Activated CD8-positive, alpha-beta memory T cell treated with anti-CD3 and anti-CD28 coated beads for 1 hour (primary cell): ENCODE measurements at regions not wholly inside any gene's neighbourhood (a gene's known extent, or its start where the extent isn't known, plus 50 kb on each side); places are given as distances from the start of the nearest gene placed in this dataset.
"Not testable (repeated sequence)": the region's sequence is repeated elsewhere in the genome, so short reads cannot be mapped to it uniquely, and the experiment has no call there.

Experiments
- DNase-seq, 2 donors: peaks; one replicate each; pipeline ENCODE4 v3.0.0-alpha.2; 2020; ENCODE audit warnings: low read depth in 1 of 2; ENCODE audit errors: extremely low read depth in 1 of 2

GRCh38 chr15:39501366-39502081 is 79.4 kb upstream of the THBS1 start:
- DNase-seq = no peak

GRCh38 chr15:39502082-39502447 is 78.8 kb upstream of the THBS1 start:
- no peak for DNase-seq

DNA sequence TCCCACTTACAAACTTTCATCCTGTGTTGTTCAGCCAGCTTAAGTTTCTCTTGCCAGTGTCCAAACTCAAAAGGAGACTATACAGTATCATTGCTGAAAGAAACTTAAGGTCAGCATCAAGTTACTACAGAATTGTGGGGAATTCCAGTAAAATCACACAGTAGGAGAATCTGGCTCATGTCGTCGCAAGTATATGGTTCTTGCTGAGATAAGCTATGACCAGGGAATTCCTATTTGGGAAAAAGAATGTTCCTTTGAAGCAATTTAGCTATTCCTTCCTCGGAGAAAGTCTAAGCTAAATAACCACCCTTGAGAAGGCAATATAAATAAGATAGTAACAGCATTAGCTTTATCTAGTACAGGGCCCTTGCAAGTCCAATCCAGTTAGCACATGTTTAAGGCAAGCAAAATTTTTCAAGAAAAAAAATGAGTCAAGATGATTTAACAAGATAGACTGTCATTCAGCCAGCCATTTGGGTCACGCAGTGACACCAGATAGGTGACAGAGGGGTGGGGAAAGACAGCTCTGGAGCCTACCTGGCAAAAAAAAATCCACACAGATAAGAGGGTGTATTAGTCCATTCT is 78.2 kb upstream of the THBS1 start:
- DNase-seq = no peak

DNA sequence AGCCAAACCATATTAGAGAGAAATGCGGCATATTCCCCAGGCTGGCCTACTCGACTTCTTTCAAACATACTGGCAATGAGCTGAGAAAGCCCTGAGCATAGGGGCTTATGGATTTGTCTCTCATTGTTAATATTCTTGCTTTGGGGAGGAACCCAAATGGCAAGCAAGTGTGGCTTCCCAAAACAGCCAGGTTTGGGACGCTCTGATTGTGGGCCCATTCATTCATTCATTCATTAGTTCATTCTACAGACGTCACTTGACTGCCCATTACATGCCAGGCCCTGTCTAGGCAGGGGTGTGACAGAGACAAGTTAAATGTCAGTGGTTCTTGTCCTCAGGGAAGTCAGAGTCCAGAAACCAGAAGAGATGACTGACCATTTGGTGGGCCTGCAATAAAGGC is 77.4 kb upstream of the THBS1 start:
- DNase-seq = no peak

GRCh38 chr15:39504808-39505207 is 76.1 kb upstream of the THBS1 start:
- DNase-seq = no peak

DNA sequence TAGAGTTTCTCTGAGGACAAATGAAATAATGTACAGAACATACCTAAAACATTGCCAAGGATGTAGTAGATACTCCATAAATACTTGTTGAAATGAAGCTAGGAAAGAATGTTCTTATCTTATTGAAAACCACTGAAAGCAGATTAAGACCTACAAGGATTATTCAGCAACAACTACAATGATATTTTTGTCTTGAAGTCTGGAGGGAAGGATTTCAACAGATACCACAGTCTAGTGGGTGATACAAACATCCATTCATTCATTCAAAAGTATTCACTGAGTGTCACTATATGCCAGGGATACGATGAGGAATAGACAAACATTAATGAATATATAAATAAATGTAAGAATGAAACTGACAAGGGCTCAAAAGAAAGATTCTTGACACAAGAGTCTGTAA is 74.7 kb upstream of the THBS1 start:
- no peak for DNase-seq

- DNase-seq = no peak
These were observed 72.3 kb upstream of the THBS1 start for GRCh38 chr15:39508536-39508935.

DNA sequence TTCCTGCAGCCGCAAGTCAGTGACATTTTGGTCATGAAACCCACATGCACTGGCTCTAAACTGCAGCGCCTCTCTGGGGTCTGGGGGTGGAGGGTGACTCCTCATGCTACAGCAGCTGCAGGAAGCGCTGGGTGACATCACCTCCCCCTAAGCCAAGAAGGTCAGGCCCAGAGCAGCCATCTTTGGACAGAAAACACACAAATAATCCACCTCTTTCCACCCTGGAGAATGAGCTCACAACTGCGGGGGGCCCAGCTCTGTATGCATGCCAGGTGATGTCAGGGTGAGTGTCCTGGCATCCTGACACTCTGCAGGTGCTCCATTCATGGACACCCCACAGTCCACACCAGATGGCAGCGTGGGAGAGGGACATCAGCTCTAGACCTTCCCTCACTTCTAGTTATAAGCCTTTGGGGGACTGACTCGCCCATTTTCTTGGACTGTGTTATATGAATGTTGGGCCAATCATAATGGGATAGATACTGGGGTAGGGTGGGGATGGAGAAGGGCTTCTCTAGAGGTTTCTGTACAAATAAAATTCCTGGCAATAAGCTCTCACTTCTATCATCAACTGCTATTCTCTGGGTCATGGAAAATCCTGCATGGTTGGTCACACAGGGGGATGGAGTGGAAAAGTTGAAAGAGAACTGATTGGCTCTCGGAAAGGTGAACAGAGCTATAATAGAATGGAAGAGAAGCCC is 70.7 kb upstream of the THBS1 start:
- no peak for DNase-seq

- no peak for DNase-seq
These were observed 69.6 kb upstream of the THBS1 start for GRCh38 chr15:39511000-39511915.

- no peak for DNase-seq
These were observed 69.0 kb upstream of the THBS1 start for GRCh38 chr15:39511916-39512260.

DNA sequence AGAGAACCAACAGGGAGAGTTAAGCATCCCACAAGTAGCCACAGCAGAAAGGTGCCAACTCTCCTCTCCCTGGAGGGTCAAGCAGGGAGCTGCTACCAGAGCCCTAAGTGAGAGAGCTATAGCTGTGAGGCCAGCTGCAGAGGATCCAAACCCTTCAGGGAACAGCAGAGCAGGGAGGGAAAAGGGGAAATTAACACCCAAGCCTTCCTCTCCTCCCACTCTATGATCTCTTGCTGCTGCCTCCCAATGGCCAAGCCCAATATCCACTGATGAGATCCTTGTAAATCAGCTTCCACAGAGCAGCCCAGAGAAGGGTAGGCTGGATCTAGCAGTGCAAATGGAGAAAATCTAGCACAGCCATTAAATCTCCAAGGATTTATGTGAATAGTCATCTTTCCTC is 68.2 kb upstream of the THBS1 start:
- no peak for DNase-seq

DNA sequence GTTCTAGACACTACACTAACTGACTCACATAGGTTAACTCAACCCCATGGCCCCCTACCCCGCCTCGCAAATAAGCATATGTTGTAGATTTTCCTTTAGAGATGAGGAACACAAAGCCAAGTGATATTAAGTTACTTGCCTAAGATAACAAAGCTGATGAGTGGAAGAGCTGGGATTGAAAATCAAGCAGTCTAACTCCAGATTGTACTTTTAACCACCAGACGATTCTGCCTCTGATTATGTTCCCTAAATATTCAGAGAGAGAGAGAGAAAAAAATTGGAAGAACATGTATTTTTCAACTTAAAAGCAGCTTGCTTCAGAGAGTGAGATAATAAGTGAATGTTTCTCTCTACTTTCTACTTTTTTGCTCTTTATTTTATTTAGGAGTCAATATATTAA is 66.9 kb upstream of the THBS1 start:
- no peak for DNase-seq

- no peak for DNase-seq
These were observed 65.9 kb upstream of the THBS1 start for GRCh38 chr15:39514933-39515332.

GRCh38 chr15:39515765-39516164 is 65.1 kb upstream of the THBS1 start:
- DNase-seq = no peak

DNA sequence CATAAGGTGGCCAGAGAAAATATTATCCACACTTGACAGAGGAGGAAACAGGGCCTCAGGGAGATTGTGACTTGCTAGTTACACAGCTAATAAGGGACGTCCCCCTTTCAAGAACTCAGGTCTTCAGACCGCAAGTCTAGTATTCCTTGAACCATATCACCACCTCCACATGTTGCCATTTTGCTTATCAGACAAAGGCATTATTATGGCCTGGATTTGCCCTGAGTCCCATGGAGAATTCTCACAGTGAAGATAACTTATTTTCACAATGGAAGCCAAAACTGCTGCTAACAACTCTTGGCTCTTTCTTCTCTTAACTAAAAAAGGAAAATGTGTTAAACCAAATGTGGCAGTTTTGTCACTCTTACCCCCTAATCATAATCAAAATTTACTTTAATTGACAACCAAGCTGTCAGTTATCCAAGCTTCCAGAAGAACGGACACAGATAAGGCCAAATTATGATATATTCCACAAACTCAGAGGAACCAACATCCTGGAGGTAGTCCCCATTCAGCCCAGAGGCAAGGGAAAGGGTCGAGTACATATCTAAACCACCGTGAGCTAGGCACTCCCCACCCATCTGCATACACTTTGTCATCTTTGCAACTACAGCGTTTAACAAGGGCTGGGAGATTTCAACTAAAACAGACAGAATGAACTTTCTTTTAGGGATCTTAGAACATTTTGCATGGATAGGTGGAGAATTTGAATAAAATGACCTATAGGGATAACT is 63.6 kb upstream of the THBS1 start:
- no peak for DNase-seq

GRCh38 chr15:39523968-39524367 is 56.9 kb upstream of the THBS1 start:
- DNase-seq = not testable (repeated sequence)

DNA sequence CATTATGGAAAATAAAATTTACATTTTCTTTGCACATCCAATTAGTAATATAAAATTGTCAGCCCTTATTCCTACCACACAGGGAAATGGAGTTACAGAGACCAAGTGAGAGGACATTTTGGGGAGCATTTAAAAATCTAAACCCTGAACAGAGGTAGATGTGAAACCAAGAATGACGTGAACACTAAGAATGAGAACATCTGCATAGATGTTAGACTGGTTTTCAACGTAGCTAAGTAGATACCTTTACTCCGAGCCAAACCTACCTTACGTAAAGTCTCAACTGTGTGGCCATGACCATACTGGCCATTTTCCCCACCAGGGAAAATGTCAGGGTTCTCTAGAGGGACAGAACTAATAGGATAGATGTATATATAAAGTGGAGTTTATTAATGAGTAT is 51.4 kb upstream of the THBS1 start:
- no peak for DNase-seq

DNA sequence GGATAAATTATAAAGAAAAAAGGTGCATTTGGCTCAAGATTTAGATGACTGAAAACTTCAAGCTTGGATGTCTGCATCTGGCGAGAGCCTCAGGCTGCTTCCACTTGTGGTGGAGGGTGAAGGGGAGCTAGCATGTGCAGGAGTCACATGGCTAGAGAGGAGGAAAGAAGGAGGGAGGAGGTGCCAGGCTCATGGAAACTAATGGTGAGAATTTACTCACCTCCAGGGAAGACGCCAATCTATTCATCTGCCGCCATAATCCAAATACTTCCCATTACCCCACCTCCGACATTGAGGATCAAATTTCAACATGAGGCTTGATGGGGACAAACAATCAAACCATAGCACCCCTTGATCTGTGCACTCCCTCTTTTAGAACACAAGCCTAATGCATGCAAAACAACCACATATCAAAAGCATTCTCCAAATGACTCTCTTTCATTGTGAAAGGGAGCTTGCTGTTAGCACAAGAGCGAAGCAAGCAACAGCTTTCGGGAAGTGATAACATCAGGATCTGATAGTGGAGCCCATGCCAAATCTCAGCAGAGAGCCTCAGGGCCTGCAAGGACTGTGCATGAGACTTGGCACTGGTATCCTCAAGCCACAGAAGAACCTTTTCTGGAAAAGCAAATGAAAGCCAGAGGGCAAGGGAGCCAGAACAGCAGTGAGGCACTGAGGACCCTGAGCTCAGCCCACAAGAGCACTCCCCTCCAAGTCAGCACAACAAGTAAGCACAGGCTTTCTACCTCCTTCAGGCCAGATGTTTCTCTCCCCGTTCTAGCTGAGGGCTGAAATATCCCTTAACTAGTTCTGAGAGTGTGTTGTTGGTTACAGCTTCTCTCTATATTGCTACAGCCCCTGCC is 50.2 kb upstream of the THBS1 start:
- no peak for DNase-seq
